ENCODE measurements at regions not wholly inside any gene's neighbourhood (a gene's known extent, or its start where the extent isn't known, plus 50 kb on each side); places are given as distances from the start of the nearest gene placed in this dataset.

- no peak for DNase-seq (ENCODE audit: low read depth, low spot score)
Measured at GRCh38 chr2:22525681-22526080, 859.3 kb upstream of the KLHL29 start.

GRCh38 chr2:22530131-22530530 lies 854.8 kb upstream of the KLHL29 start:
- DNase-seq (ENCODE audit: low read depth, low spot score): no peak

- DNase-seq (ENCODE audit: low read depth, low spot score): no peak
Measured at GRCh38 chr2:22536133-22536532, 848.8 kb upstream of the KLHL29 start.

GRCh38 chr2:22554453-22554852 lies 830.5 kb upstream of the KLHL29 start:
- no peak for DNase-seq (ENCODE audit: low read depth, low spot score)

GRCh38 chr2:22557406-22557805 lies 827.6 kb upstream of the KLHL29 start:
- DNase-seq (ENCODE audit: low read depth, low spot score): no peak

GRCh38 chr2:22560021-22560420 lies 825.0 kb upstream of the KLHL29 start:
- no peak for DNase-seq (ENCODE audit: low read depth, low spot score)

- DNase-seq (ENCODE audit: low read depth, low spot score): no peak
Measured at GRCh38 chr2:22579341-22579740, 805.6 kb upstream of the KLHL29 start.

- no peak for DNase-seq (ENCODE audit: low read depth, low spot score)
Measured at GRCh38 chr2:22582107-22582506, 802.9 kb upstream of the KLHL29 start.

GRCh38 chr2:22596306-22596705 lies 788.7 kb upstream of the KLHL29 start:
- DNase-seq (ENCODE audit: low read depth, low spot score): no peak

- DNase-seq (ENCODE audit: low read depth, low spot score): no peak
Measured at GRCh38 chr2:22600156-22600555, 784.8 kb upstream of the KLHL29 start.

GRCh38 chr2:22600999-22601398 lies 784.0 kb upstream of the KLHL29 start:
- no peak for DNase-seq (ENCODE audit: low read depth, low spot score)

- no peak for DNase-seq (ENCODE audit: low read depth, low spot score)
Measured at GRCh38 chr2:22604136-22604535, 780.8 kb upstream of the KLHL29 start.

GRCh38 chr2:22616031-22616430 lies 768.9 kb upstream of the KLHL29 start:
- no peak for DNase-seq (ENCODE audit: low read depth, low spot score)

GRCh38 chr2:22623620-22624019 lies 761.4 kb upstream of the KLHL29 start:
- DNase-seq (ENCODE audit: low read depth, low spot score): no peak

- no peak for DNase-seq (ENCODE audit: low read depth, low spot score)
Measured at GRCh38 chr2:22626621-22627020, 758.4 kb upstream of the KLHL29 start.

GRCh38 chr2:22628221-22628620 lies 756.8 kb upstream of the KLHL29 start:
- no peak for DNase-seq (ENCODE audit: low read depth, low spot score)

GRCh38 chr2:22628906-22629305 lies 756.1 kb upstream of the KLHL29 start:
- no peak for DNase-seq (ENCODE audit: low read depth, low spot score)

GRCh38 chr2:22634167-22634566 lies 750.8 kb upstream of the KLHL29 start:
- DNase-seq (ENCODE audit: low read depth, low spot score): no peak

- no peak for DNase-seq (ENCODE audit: low read depth, low spot score)
Measured at GRCh38 chr2:22656426-22656825, 728.6 kb upstream of the KLHL29 start.

GRCh38 chr2:22673529-22673928 lies 711.5 kb upstream of the KLHL29 start:
- DNase-seq (ENCODE audit: low read depth, low spot score): no peak

GRCh38 chr2:22683914-22684313 lies 701.1 kb upstream of the KLHL29 start:
- no peak for DNase-seq (ENCODE audit: low read depth, low spot score)

GRCh38 chr2:22690096-22690495 lies 694.9 kb upstream of the KLHL29 start:
- no peak for DNase-seq (ENCODE audit: low read depth, low spot score)

GRCh38 chr2:22691666-22692065 lies 693.3 kb upstream of the KLHL29 start:
- DNase-seq (ENCODE audit: low read depth, low spot score): no peak

- no peak for DNase-seq (ENCODE audit: low read depth, low spot score)
Measured at GRCh38 chr2:22692746-22693145, 692.2 kb upstream of the KLHL29 start.

All from pulmonary artery endothelial cell (primary cell).